ENCODE measurements at regions not wholly inside any gene's neighbourhood (a gene's known extent, or its start where the extent isn't known, plus 50 kb on each side); places are given as distances from the start of the nearest gene placed in this dataset.

DNA sequence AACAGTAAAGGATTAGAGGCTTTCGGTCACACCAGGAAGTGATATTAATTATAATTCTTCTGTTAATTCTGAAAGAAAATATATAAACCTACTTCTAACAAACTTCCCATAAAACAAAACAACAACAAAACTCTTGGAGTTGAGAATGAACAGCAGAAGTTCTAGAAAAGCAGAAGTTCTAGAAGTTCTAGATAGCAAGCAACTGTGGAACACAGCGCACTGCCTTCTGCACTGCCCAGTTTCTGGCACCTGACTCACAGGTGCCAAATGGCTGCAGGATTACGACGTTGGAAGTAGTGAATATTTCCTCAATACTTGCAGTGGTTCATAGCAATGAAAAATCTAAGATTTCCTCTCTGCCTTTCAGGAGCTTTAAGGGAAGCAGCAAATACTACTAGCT is 132.2 kb downstream of the OR13A1 start:
- TF ChIP-seq, protein P1, sequence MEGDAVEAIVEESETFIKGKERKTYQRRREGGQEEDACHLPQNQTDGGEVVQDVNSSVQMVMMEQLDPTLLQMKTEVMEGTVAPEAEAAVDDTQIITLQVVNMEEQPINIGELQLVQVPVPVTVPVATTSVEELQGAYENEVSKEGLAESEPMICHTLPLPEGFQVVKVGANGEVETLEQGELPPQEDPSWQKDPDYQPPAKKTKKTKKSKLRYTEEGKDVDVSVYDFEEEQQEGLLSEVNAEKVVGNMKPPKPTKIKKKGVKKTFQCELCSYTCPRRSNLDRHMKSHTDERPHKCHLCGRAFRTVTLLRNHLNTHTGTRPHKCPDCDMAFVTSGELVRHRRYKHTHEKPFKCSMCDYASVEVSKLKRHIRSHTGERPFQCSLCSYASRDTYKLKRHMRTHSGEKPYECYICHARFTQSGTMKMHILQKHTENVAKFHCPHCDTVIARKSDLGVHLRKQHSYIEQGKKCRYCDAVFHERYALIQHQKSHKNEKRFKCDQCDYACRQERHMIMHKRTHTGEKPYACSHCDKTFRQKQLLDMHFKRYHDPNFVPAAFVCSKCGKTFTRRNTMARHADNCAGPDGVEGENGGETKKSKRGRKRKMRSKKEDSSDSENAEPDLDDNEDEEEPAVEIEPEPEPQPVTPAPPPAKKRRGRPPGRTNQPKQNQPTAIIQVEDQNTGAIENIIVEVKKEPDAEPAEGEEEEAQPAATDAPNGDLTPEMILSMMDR (IDR thresholded peaks at IDR 0.05; ENCODE audit: insufficient read depth, low read length) = no peak
- H3K4me3 ChIP-seq (ENCODE audit: low read depth, low read length) = no peak overlapping the region
- DNase-seq (ENCODE audit: low read depth) = no peak

DNA sequence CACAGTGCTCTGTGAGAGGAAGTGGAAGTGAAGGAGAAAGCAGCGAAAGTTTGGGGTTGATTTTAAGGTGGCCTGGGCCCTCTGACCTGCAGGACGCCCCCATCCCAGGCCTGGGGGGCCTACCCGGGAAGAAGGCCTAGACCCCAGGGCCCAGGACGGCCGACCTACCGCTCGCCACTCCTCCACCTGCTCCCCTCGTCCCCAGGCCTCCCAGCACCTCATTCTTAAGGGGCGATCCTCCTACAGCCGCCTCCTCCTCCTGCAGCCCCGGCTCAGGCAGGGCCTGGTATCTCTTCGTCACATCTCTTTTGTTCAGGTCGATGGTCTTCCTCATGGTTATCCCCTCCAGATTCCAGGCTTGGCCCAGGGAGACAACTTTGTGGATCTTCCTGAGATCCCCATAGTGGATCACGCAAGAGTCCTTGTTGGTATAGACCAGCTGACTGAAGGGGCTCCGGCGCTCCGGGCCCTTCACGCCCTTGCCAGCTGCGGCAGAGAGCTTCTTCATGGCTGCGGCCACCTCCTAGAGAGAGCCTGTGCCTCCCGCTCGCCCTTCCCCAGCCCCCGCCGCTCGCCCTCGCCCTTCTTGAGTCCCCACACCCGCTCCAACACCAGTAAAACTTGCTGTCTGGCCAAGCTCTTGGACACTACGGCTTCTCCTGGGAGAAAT is 117.5 kb downstream of the OR13A1 start:
- TF ChIP-seq, protein P1 (IDR thresholded peaks at IDR 0.05; ENCODE audit: insufficient read depth, low read length) = no peak
- DNase-seq (ENCODE audit: low read depth) = no peak
- H3K4me3 ChIP-seq (ENCODE audit: low read depth, low read length) = no peak overlapping the region

DNA sequence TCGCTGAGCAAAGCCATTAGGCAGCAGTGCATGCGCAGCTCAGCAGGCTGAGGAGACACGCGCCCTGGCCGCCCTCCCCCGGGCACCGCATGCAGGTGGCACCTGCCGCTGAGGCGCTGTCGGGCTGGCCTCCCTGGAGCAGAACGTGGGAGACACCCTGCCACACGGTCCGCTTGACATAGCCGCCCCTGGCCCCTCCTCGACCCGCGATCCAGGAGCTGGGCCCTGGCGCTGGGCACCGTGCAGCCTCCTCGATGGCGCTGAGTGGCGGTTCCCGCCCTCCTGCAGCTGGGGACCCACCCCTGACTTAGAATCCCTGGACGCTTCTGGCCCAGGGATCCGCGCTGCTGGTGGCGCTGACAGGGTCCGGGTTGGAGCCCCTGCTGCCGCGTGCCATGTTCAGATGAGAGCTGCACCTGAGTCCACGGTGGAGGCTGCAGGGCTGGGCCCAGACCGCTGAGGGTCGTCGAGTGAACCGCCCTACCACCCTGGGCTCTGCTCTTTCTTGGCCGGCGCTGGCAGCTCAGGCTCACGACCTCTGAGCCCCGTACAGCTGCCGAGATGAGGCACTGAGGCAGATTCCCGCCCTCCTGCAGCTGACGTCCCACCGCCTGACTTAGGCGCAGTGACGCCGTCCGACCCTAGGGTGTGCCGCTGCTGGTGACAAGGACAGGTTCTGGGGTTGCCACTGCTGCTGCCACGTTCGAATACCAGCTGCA is 116.8 kb downstream of the OR13A1 start:
- TF ChIP-seq, protein P1 (IDR thresholded peaks at IDR 0.05; ENCODE audit: insufficient read depth, low read length) = no peak
- no peak for DNase-seq (ENCODE audit: low read depth)
- no peak overlapping the region for H3K4me3 ChIP-seq (ENCODE audit: low read depth, low read length)

- no peak overlapping the region for H3K4me3 ChIP-seq (ENCODE audit: low read depth, low read length)
- TF ChIP-seq, protein P1 (IDR thresholded peaks at IDR 0.05; ENCODE audit: insufficient read depth, low read length) = no peak
- DNase-seq (ENCODE audit: low read depth) = no peak
Measured at GRCh38 chr10:45199205-45199740, 116.1 kb downstream of the OR13A1 start.

- H3K4me3 ChIP-seq (ENCODE audit: low read depth, low read length) = no peak overlapping the region
- TF ChIP-seq, protein P1 (IDR thresholded peaks at IDR 0.05; ENCODE audit: insufficient read depth, low read length) = no peak
- DNase-seq (ENCODE audit: low read depth) = no peak
Measured at GRCh38 chr10:45201271-45201670, 114.1 kb downstream of the OR13A1 start.

- DNase-seq (ENCODE audit: low read depth) = no peak
- no peak overlapping the region for H3K4me3 ChIP-seq (ENCODE audit: low read depth, low read length)
- TF ChIP-seq, protein P1 (IDR thresholded peaks at IDR 0.05; ENCODE audit: insufficient read depth, low read length) = no peak
Measured at GRCh38 chr10:45202242-45202641, 113.2 kb downstream of the OR13A1 start.
